ENCODE measurements at regions not wholly inside any gene's neighbourhood (a gene's known extent, or its start where the extent isn't known, plus 50 kb on each side); places are given as distances from the start of the nearest gene placed in this dataset.

DNA sequence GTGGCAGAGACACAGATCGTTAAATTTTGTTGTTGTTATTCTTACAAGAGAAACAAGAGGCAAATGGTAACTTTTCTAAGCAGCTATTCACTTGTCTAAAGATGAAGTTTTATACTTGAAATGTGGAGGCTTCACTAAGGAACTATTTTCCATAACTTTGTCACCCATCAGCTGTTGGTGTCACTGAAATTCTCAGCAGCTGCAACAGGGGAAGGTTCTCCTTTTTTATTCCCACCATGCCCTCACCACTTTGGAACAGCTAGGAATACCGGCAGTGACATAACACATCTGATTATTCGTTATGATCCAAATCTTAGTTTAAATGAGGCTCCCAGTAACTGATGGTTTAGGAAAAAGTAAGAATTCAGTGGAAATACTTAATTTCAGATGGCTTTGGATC, 147.0 kb upstream of the LEF1 start:
- WGBS, 2 experiments (ENCODE audit: insufficient coverage in 2 of 2): 87 to 100% methylated on average over 1 to 2 of the region's 3 CpGs
- Histone ChIP-seq H3K4me3 (ENCODE audit: extremely low read depth, insufficient read depth, low read length, poor library complexity, severe bottlenecking) (no peak overlapping the region), H3K4me1 (ENCODE audit: control insufficient read depth, insufficient read depth, low read length, poor library complexity, severe bottlenecking) (peaks cover 17% of the 10 kb centered on the region), H3K9me3 (ENCODE audit: control insufficient read depth, low read length) (peaks cover 5% of the 10 kb centered on the region), H3K27ac (ENCODE audit: low read depth, low read length, severe bottlenecking) (no peak overlapping the region), H3K36me3 (ENCODE audit: control insufficient read depth, insufficient read depth, low read length) (no peaks in the 10 kb centered on the region)

- H3K36me3 ChIP-seq (ENCODE audit: control insufficient read depth, insufficient read depth, low read length): no peaks in the 10 kb centered on the region
- peaks cover 17% of the 10 kb centered on the region for H3K4me1 ChIP-seq (ENCODE audit: control insufficient read depth, insufficient read depth, low read length, poor library complexity, severe bottlenecking)
- peak overlapping the region; percentile 87 for H3K27ac ChIP-seq (ENCODE audit: low read depth, low read length, severe bottlenecking)
- WGBS, 2 experiments (ENCODE audit: insufficient coverage in 2 of 2): 100% methylated on average over 1 of the region's 8 CpGs
- peaks cover 9% of the 10 kb centered on the region for H3K9me3 ChIP-seq (ENCODE audit: control insufficient read depth, low read length)
- no peak overlapping the region for H3K4me3 ChIP-seq (ENCODE audit: extremely low read depth, insufficient read depth, low read length, poor library complexity, severe bottlenecking)
Observed at GRCh38 chr4:108314900-108315589, 146.3 kb upstream of the LEF1 start.

DNA sequence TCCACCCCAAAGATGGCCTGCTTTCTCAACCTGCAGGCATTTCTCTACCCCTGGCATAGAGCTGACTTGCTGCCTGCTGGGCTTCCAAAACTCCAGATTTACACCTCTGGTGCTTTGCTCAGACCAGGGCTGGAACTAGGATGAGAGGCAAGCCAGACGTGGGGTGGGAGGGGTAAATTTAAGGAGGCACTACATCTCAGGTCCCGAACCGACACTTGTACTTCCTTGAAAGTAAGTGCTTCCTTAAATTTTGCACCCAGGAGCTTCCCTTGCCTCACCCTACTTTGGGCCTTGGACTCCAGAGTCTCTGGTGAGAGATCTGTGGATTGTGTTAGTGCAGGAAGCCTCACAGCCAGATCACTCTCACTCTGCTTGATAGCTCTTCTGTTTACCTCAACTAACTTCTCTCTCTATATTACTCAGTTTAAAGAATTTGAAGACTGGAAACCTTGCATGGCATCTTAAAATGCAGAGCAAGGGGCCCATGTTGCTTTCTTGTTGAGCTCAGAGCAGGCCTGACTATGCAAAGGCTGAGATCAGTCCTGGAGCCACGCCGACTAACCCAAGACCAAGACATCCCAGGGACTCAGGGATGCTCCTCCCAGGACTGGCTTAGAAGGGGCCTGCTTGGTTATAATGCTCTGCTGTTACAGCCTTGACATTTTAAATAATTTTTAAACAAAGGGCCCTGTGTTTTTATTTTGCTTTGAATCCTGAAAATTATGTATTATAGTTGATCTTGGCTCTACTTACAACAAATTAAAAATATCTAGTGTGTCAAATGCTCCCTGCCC, 145.0 kb upstream of the LEF1 start:
- peaks cover 9% of the 10 kb centered on the region for H3K9me3 ChIP-seq (ENCODE audit: control insufficient read depth, low read length)
- 100% methylated on average over 2 of the region's 5 CpGs; no CpG with 5 or more reads in 1 of the 2 experiments for WGBS, 2 experiments (ENCODE audit: insufficient coverage in 2 of 2)
- no peaks in the 10 kb centered on the region for H3K36me3 ChIP-seq (ENCODE audit: control insufficient read depth, insufficient read depth, low read length)

GRCh38 chr4:108311313-108311712, 142.6 kb upstream of the LEF1 start:
- peaks cover 17% of the 10 kb centered on the region for H3K4me1 ChIP-seq (ENCODE audit: control insufficient read depth, insufficient read depth, low read length, poor library complexity, severe bottlenecking)
- 89% methylated on average over 1 of the region's 1 CpG for WGBS, 2 experiments (ENCODE audit: insufficient coverage in 2 of 2)
- H3K27ac ChIP-seq (ENCODE audit: low read depth, low read length, severe bottlenecking): no peak overlapping the region
- no peak overlapping the region for H3K4me3 ChIP-seq (ENCODE audit: extremely low read depth, insufficient read depth, low read length, poor library complexity, severe bottlenecking)
- H3K36me3 ChIP-seq (ENCODE audit: control insufficient read depth, insufficient read depth, low read length): no peaks in the 10 kb centered on the region
- H3K9me3 ChIP-seq (ENCODE audit: control insufficient read depth, low read length): peaks cover 9% of the 10 kb centered on the region

More for the DNA sequence above, 145.0 kb upstream of the LEF1 start:
- Histone ChIP-seq H3K4me3 (ENCODE audit: extremely low read depth, insufficient read depth, low read length, poor library complexity, severe bottlenecking) (no peak overlapping the region), H3K4me1 (ENCODE audit: control insufficient read depth, insufficient read depth, low read length, poor library complexity, severe bottlenecking) (peaks cover 17% of the 10 kb centered on the region), H3K27ac (ENCODE audit: low read depth, low read length, severe bottlenecking) (peak overlapping the region; percentile 87)

DNA sequence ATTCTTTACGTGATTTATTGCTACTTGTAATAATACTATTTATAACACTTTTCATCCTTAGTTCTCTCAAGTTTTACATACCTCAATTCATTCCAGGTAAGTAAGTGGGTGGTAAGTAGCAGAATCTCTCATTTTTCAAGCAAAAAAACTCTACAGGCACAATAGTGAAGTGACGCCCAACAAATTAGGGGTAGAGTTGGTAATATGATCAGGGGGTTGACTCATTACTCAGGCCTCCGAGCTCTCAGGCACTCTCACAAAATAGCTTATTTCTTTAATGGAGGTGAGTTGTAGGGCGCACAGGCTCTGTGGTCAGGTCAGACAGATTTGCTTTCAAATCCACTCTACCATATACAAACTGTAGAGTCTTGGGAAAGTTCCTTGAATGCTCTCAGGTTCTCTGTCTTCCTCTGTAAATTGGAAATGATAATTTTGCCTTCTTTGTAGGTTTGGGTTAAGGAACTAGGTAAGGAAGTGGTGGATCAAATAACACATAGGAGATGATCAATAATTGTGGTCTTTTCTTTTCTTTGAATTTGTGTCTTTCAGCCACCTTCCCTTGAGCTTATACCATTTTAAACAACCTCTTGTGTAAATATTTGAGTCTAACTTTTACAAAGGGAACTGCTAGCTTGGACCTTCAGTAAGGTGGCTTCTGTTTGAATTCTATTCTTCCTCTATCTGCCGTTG, 134.9 kb upstream of the LEF1 start:
- Histone ChIP-seq H3K27ac (ENCODE audit: low read depth, low read length, severe bottlenecking) (no peak overlapping the region), H3K4me1 (ENCODE audit: control insufficient read depth, insufficient read depth, low read length, poor library complexity, severe bottlenecking) (peaks cover 6% of the 10 kb centered on the region), H3K4me3 (ENCODE audit: extremely low read depth, insufficient read depth, low read length, poor library complexity, severe bottlenecking) (no peak overlapping the region), H3K36me3 (ENCODE audit: control insufficient read depth, insufficient read depth, low read length) (no peaks in the 10 kb centered on the region), H3K9me3 (ENCODE audit: control insufficient read depth, low read length) (no peaks in the 10 kb centered on the region)
- WGBS, 2 experiments (ENCODE audit: insufficient coverage in 2 of 2): no CpG with 5 or more reads among the region's 5 CpGs

DNA sequence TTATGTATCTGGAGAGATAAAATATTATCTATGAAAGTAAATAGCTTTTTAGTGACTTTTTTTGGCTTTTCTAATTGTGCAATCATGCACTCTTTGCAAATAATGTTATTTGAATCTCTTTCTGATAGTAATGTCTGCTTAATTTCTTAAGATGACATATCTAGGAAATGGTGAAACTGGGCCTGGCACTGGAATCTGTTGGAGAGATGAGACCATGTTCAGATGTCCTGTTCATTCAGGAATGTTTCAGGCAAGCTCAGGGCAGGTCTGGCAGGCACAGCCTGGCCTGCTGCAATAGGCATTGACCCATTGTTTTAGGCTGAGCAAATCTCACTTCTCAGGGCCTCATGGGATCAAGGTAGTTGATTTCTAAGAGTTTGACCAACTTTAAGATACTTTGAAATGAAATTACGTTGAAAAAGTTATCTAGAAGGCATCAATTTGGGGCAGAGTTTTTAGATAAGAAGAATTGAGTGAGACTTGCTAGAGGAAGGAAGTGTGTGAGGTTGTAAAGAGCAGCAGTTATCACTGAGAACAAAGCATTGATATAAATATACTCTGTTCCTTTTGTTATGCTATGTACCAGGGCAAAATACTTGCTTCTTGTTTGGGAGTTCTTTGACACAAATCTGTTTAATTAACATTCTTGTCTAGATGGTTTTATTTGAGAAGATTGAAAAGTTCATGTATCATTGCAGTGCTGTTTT, 133.0 kb upstream of the LEF1 start:
- H3K9me3 ChIP-seq (ENCODE audit: control insufficient read depth, low read length): no peaks in the 10 kb centered on the region
- H3K36me3 ChIP-seq (ENCODE audit: control insufficient read depth, insufficient read depth, low read length): no peaks in the 10 kb centered on the region
- H3K4me1 ChIP-seq (ENCODE audit: control insufficient read depth, insufficient read depth, low read length, poor library complexity, severe bottlenecking): peaks cover 6% of the 10 kb centered on the region
- WGBS, 2 experiments (ENCODE audit: insufficient coverage in 2 of 2): 56 to 67% methylated on average over 1 of the region's 1 CpG
- peak overlapping the region; percentile 54 for H3K27ac ChIP-seq (ENCODE audit: low read depth, low read length, severe bottlenecking)
- H3K4me3 ChIP-seq (ENCODE audit: extremely low read depth, insufficient read depth, low read length, poor library complexity, severe bottlenecking): no peak overlapping the region

GRCh38 chr4:108297605-108298004, 128.9 kb upstream of the LEF1 start:
- WGBS, 2 experiments (ENCODE audit: insufficient coverage in 2 of 2): 100% methylated on average over 1 of the region's 2 CpGs; no CpG with 5 or more reads in 1 of the 2 experiments

GRCh38 chr4:108292229-108292628, 123.5 kb upstream of the LEF1 start:
- H3K36me3 ChIP-seq (ENCODE audit: control insufficient read depth, insufficient read depth, low read length): no peaks in the 10 kb centered on the region
- H3K4me1 ChIP-seq (ENCODE audit: control insufficient read depth, insufficient read depth, low read length, poor library complexity, severe bottlenecking): peaks cover 6% of the 10 kb centered on the region
- no peaks in the 10 kb centered on the region for H3K9me3 ChIP-seq (ENCODE audit: control insufficient read depth, low read length)
- no peak overlapping the region for H3K4me3 ChIP-seq (ENCODE audit: extremely low read depth, insufficient read depth, low read length, poor library complexity, severe bottlenecking)
- no peak overlapping the region for H3K27ac ChIP-seq (ENCODE audit: low read depth, low read length, severe bottlenecking)

More at GRCh38 chr4:108297605-108298004, 128.9 kb upstream of the LEF1 start:
- Histone ChIP-seq H3K36me3 (ENCODE audit: control insufficient read depth, insufficient read depth, low read length) (no peaks in the 10 kb centered on the region), H3K9me3 (ENCODE audit: control insufficient read depth, low read length) (no peaks in the 10 kb centered on the region), H3K4me1 (ENCODE audit: control insufficient read depth, insufficient read depth, low read length, poor library complexity, severe bottlenecking) (peaks cover 6% of the 10 kb centered on the region), H3K27ac (ENCODE audit: low read depth, low read length, severe bottlenecking) (no peak overlapping the region), H3K4me3 (ENCODE audit: extremely low read depth, insufficient read depth, low read length, poor library complexity, severe bottlenecking) (no peak overlapping the region)

DNA sequence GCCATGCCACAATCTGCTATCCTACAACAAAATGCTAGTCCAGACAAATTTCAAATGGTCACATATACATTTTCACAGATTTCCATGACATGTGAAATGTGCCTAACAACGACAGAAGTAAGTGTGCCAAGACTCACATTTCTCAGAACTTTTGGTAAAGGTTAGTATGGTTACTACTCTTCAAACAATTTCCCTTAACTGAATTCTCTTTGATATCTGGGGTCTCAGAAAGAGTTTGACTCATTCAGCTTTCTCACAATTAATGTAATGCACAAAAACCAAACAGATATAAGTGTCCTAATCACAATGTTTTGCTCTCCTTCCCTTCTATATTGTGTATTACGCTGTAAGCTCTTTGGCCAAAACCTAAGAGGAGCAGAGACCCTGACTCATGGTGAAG, 122.4 kb upstream of the LEF1 start:
- Histone ChIP-seq H3K27ac (ENCODE audit: low read depth, low read length, severe bottlenecking) (no peak overlapping the region), H3K36me3 (ENCODE audit: control insufficient read depth, insufficient read depth, low read length) (no peaks in the 10 kb centered on the region), H3K4me3 (ENCODE audit: extremely low read depth, insufficient read depth, low read length, poor library complexity, severe bottlenecking) (no peak overlapping the region), H3K4me1 (ENCODE audit: control insufficient read depth, insufficient read depth, low read length, poor library complexity, severe bottlenecking) (peaks cover 6% of the 10 kb centered on the region), H3K9me3 (ENCODE audit: control insufficient read depth, low read length) (no peaks in the 10 kb centered on the region)
- WGBS, 2 experiments (ENCODE audit: insufficient coverage in 2 of 2): 100% methylated on average over 1 of the region's 2 CpGs; no CpG with 5 or more reads in 1 of the 2 experiments

GRCh38 chr4:108287834-108288413, 119.2 kb upstream of the LEF1 start:
- no CpG with 5 or more reads among the region's 1 CpG for WGBS, 2 experiments (ENCODE audit: insufficient coverage in 2 of 2)
- no peak overlapping the region for H3K4me3 ChIP-seq (ENCODE audit: extremely low read depth, insufficient read depth, low read length, poor library complexity, severe bottlenecking)
- H3K9me3 ChIP-seq (ENCODE audit: control insufficient read depth, low read length): no peaks in the 10 kb centered on the region
- H3K4me1 ChIP-seq (ENCODE audit: control insufficient read depth, insufficient read depth, low read length, poor library complexity, severe bottlenecking): no peaks in the 10 kb centered on the region
- no peak overlapping the region for H3K27ac ChIP-seq (ENCODE audit: low read depth, low read length, severe bottlenecking)
- no peaks in the 10 kb centered on the region for H3K36me3 ChIP-seq (ENCODE audit: control insufficient read depth, insufficient read depth, low read length)

All from mesodermal cell (in vitro differentiated cells).